ENCODE measurements at regions not wholly inside any gene's neighbourhood (a gene's known extent, or its start where the extent isn't known, plus 50 kb on each side); places are given as distances from the start of the nearest gene placed in this dataset.
"Not testable (repeated sequence)": the region's sequence is repeated elsewhere in the genome, so short reads cannot be mapped to it uniquely, and the experiment has no call there.

- no peak for DNase-seq (ENCODE audit: low read depth)
Measured at GRCh38 chr11:31956310-31956709, 134.6 kb upstream of the RCN1 start.

- no peak for DNase-seq (ENCODE audit: low read depth)
Measured at GRCh38 chr11:31955838-31956237, 135.0 kb upstream of the RCN1 start.

- no peak for DNase-seq (ENCODE audit: low read depth)
Measured at GRCh38 chr11:31953803-31954327, 137.0 kb upstream of the RCN1 start.

GRCh38 chr11:31949733-31950200 lies 138.6 kb upstream of the PAX6 start:
- not testable (repeated sequence) for DNase-seq (ENCODE audit: low read depth)

- DNase-seq (ENCODE audit: low read depth): no peak
Measured at GRCh38 chr11:31947051-31947450, 135.9 kb upstream of the PAX6 start.

- DNase-seq (ENCODE audit: low read depth): no peak
Measured at GRCh38 chr11:31943056-31943780, 132.1 kb upstream of the PAX6 start.

GRCh38 chr11:31940371-31941037 lies 129.4 kb upstream of the PAX6 start:
- no peak for DNase-seq (ENCODE audit: low read depth)

- no peak for DNase-seq (ENCODE audit: low read depth)
Measured at GRCh38 chr11:31939004-31939403, 127.9 kb upstream of the PAX6 start.

- DNase-seq (ENCODE audit: low read depth): no peak
Measured at GRCh38 chr11:31936312-31936711, 125.2 kb upstream of the PAX6 start.

- no peak for DNase-seq (ENCODE audit: low read depth)
Measured at GRCh38 chr11:31932879-31933278, 121.8 kb upstream of the PAX6 start.

- no peak for DNase-seq (ENCODE audit: low read depth)
Measured at GRCh38 chr11:31927982-31928381, 116.9 kb upstream of the PAX6 start.

- DNase-seq (ENCODE audit: low read depth): no peak
Measured at GRCh38 chr11:31926816-31927528, 115.8 kb upstream of the PAX6 start.

- DNase-seq (ENCODE audit: low read depth): no peak
Measured at GRCh38 chr11:31926106-31926505, 115.0 kb upstream of the PAX6 start.

GRCh38 chr11:31922450-31922849 lies 111.3 kb upstream of the PAX6 start:
- no peak for DNase-seq (ENCODE audit: low read depth)

- DNase-seq (ENCODE audit: low read depth): no peak
Measured at GRCh38 chr11:31921081-31921480, 110.0 kb upstream of the PAX6 start.

- DNase-seq (ENCODE audit: low read depth): no peak
Measured at GRCh38 chr11:31919175-31919574, 108.1 kb upstream of the PAX6 start.

- DNase-seq (ENCODE audit: low read depth): no peak
Measured at GRCh38 chr11:31915867-31916266, 104.7 kb upstream of the PAX6 start.

GRCh38 chr11:31913985-31914384 lies 102.9 kb upstream of the PAX6 start:
- DNase-seq (ENCODE audit: low read depth): no peak

- no peak for DNase-seq (ENCODE audit: low read depth)
Measured at GRCh38 chr11:31912808-31913207, 101.7 kb upstream of the PAX6 start.

- DNase-seq (ENCODE audit: low read depth): no peak
Measured at GRCh38 chr11:31910950-31911576, 99.9 kb upstream of the PAX6 start.

- DNase-seq (ENCODE audit: low read depth): no peak
Measured at GRCh38 chr11:31903225-31904074, 92.3 kb upstream of the PAX6 start.

Data from activated T-cell treated with anti-CD3 and anti-CD28 coated beads for 1 hour (primary cell).